ENCODE measurements at regions not wholly inside any gene's neighbourhood (a gene's known extent, or its start where the extent isn't known, plus 50 kb on each side); places are given as distances from the start of the nearest gene placed in this dataset.

DNA sequence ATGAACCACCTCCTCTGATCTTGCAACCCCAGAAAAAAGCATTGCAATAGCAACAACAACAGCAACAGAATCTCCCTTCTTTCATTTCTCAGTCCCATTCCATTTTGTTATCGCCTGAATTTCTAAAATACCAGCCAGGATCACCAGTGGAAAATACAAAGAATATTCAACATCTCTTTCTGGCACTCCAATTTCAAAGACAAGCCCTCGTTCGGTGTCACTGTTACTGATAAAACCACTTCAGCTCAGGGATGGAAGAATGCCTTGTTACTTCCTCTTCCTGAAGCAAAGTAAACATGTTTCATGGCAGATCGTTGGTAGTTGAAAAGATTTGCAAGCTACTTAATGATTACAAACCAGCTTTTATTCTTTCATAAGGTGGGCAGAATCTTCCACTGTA is 94.0 kb upstream of the SPTLC3 start:
- intact Hi-C loops (cut with DNase I), result no loop called here

DNA sequence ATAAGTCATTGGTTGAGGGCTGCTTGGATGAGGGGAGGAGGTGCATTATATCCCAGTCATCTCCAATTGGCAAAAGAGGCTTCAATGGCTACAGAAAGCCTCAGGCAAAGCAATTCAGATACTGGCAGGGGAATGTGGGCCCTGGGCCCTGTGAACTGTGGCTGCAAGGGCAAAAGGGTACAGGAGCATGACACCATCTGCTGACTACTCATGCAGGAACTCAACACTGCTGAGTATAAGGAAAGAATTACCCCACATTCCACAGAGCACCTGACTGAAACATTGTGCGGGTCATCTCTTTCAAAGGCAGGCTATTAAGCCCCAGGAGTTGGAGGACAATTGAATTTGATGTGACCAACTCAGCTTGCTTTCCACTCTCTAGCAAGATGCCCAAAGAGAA is 92.1 kb upstream of the SPTLC3 start:
- H3K9ac ChIP-seq (ENCODE audit: low read depth in 2 of 2, low read length in 2 of 2), result no peak overlapping the region
- H3K4me1 ChIP-seq, result no peaks in the 10 kb centered on the region
- H3K27ac ChIP-seq, result no peak overlapping the region
- intact Hi-C loops (cut with DNase I), result no loop called here
- TF ChIP-seq, protein P1, sequence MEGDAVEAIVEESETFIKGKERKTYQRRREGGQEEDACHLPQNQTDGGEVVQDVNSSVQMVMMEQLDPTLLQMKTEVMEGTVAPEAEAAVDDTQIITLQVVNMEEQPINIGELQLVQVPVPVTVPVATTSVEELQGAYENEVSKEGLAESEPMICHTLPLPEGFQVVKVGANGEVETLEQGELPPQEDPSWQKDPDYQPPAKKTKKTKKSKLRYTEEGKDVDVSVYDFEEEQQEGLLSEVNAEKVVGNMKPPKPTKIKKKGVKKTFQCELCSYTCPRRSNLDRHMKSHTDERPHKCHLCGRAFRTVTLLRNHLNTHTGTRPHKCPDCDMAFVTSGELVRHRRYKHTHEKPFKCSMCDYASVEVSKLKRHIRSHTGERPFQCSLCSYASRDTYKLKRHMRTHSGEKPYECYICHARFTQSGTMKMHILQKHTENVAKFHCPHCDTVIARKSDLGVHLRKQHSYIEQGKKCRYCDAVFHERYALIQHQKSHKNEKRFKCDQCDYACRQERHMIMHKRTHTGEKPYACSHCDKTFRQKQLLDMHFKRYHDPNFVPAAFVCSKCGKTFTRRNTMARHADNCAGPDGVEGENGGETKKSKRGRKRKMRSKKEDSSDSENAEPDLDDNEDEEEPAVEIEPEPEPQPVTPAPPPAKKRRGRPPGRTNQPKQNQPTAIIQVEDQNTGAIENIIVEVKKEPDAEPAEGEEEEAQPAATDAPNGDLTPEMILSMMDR (IDR thresholded peaks at IDR 0.05), result no peak
- H3K4me3 ChIP-seq, result no peak overlapping the region
- no peaks in the 10 kb centered on the region for H3K27me3 ChIP-seq
- H3K9me3 ChIP-seq, result no peaks in the 10 kb centered on the region
- no peak for DNase-seq
- no peaks in the 10 kb centered on the region for H3K36me3 ChIP-seq

More for the DNA sequence above, 94.0 kb upstream of the SPTLC3 start:
- Histone ChIP-seq H3K27me3 (no peaks in the 10 kb centered on the region), H3K9ac (ENCODE audit: low read depth in 2 of 2, low read length in 2 of 2) (no peak overlapping the region), H3K27ac (no peak overlapping the region), H3K9me3 (no peaks in the 10 kb centered on the region), H3K4me1 (no peaks in the 10 kb centered on the region), H3K4me3 (no peak overlapping the region), H3K36me3 (no peaks in the 10 kb centered on the region)
- DNase-seq, result no peak
- TF ChIP-seq, protein P1 (IDR thresholded peaks at IDR 0.05), result no peak

DNA sequence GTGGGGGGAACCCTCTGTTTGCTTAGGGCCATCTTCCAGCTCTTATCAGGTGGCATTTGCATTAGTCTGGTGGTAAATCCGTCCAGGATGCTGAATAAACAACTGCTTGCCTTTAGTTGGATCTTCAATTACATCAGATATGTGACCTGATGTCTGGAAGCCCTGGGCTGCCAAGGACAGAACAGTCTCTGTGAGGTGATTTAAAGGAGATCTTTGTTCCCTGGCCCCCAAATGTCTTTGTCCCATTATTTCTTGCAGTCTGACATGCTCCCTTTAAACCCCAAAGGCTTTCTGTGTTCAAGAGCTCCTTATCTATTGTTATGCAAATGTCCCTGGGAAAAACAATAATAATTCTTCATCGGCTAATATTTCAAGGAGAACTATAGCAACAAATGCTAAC is 84.6 kb upstream of the SPTLC3 start:
- intact Hi-C loops (cut with DNase I), result loop anchor here (10.0 kb wide), 1 partner anchor 851 kb away; no protein-coding TSS in a partner anchor
- Histone ChIP-seq H3K36me3 (no peaks in the 10 kb centered on the region), H3K27me3 (no peaks in the 10 kb centered on the region), H3K9me3 (no peaks in the 10 kb centered on the region), H3K27ac (no peak overlapping the region), H3K4me1 (no peaks in the 10 kb centered on the region), H3K9ac (ENCODE audit: low read depth in 2 of 2, low read length in 2 of 2) (no peak overlapping the region), H3K4me3 (no peak overlapping the region)
- no peak for DNase-seq
- TF ChIP-seq, protein P1 (IDR thresholded peaks at IDR 0.05), result no peak

DNA sequence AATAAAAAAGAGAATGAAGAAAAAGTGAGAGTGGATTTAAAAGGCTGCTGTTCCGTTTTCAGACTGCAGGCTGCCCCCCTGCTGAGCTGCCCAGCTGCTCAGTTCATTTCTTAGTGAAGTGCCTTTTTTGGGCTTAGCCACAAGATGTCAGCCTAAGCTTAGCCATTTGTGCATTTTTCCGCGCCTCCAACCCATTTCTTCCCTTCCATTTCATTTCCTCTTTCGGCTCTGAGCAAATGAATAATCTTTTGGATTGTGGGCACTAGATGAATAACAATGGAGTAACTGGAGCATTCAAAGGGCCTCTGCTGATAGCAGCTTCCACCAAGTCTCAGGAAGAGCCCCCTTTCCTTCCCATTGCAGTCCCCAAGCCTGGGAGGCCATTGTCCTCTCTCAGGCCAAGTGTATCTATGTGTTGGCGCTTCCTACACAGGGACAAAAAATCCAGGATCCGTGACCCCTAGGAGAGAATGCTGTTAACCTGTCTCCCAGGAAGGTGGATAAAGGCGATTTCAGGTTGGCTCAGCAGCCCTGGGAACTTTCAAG is 83.5 kb upstream of the SPTLC3 start:
- TF ChIP-seq, protein P1 (IDR thresholded peaks at IDR 0.05), result peak; percentile 79
- H3K36me3 ChIP-seq, result no peaks in the 10 kb centered on the region
- no peaks in the 10 kb centered on the region for H3K9me3 ChIP-seq
- H3K4me1 ChIP-seq, result no peaks in the 10 kb centered on the region
- no peak overlapping the region for H3K9ac ChIP-seq (ENCODE audit: low read depth in 2 of 2, low read length in 2 of 2)
- peak; percentile 45 for DNase-seq
- H3K27me3 ChIP-seq, result no peaks in the 10 kb centered on the region
- no peak overlapping the region for H3K27ac ChIP-seq
- intact Hi-C loops (cut with DNase I), result loop anchor here (5.0 to 10.0 kb wide), 3 partner anchors 42 to 850 kb away; no protein-coding TSS in a partner anchor
- no peak overlapping the region for H3K4me3 ChIP-seq

DNA sequence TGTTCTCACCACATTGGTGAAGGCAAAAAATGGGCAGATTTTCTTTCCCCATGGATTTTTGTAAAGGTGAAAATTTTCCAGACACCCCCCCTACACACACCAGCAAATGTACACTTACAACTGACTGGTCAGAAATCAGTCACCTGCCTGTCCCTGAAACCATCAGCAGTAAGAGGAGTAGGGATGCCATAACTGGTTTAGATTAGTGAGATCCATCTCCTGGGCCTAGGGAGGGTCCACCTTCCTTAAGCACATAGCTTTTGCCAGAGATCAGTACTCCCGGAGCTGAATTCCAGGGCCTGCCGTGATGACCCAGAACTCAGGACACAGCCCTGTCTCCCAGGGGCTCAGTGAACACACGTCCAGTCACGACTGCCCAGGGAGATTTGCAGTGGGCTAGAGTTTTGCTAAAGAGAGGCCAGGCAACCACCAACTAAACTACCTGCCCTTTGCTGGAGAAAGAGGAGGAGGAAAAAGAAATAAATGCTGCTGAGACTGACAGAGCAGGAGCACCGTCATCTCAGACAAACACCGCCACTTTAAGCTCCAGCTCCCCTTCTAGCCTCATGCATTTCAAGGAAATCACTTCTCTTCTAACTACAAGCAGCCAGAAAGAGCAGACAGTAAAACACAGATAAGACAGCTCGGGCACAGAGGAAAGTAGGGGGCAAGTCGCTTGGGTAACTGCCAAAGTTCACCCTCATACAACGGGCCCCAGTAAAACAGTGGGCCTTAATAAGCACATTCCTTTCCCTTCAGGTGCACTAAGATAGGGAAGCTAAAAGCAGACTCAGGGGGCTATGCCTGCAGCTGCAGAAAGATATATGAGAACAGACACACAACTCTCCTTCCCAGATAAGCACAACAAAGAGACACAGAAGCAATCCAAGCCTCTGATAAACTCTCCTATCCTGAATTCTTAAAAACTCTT is 82.6 kb upstream of the SPTLC3 start:
- intact Hi-C loops (cut with DNase I), result loop anchor here (5.0 to 10.0 kb wide), 3 partner anchors 41 to 849 kb away; no protein-coding TSS in a partner anchor
- Histone ChIP-seq H3K27me3 (no peaks in the 10 kb centered on the region), H3K36me3 (no peaks in the 10 kb centered on the region), H3K9ac (ENCODE audit: low read depth in 2 of 2, low read length in 2 of 2) (no peak overlapping the region), H3K4me1 (no peaks in the 10 kb centered on the region), H3K27ac (no peak overlapping the region), H3K4me3 (no peak overlapping the region), H3K9me3 (no peaks in the 10 kb centered on the region)
- DNase-seq, result no peak
- TF ChIP-seq, protein P1 (IDR thresholded peaks at IDR 0.05), result no peak
